Mesenchymal stem cell (in vitro differentiated cells and primary cell): ENCODE measurements at regions not wholly inside any gene's neighbourhood (a gene's known extent, or its start where the extent isn't known, plus 50 kb on each side); places are given as distances from the start of the nearest gene placed in this dataset.
A peak's percentile ranks its signal among the peaks of the same experiment; 100 is the strongest.

ENCODE experiments used
- DNase-seq: peaks from one replicate; pipeline ENCODE4 v3.0.0-alpha.2; 2013
- H2AFZ ChIP-seq: one replicate; pipeline ENCODE4 v1.6.1; 2013; ENCODE audit warnings: low read depth, mild to moderate bottlenecking, control low read depth, inconsistent platforms, low read length, moderate library complexity
- H2AK5ac ChIP-seq: 2 replicates; pipeline ENCODE4 v1.6.1; 2013; ENCODE audit warnings: low read length, moderate library complexity, mild to moderate bottlenecking, inconsistent platforms; ENCODE audit not compliant: severe bottlenecking
- H2BK120ac ChIP-seq: one replicate; pipeline ENCODE4 v1.6.1; 2013; ENCODE audit warnings: low read depth, mild to moderate bottlenecking, inconsistent platforms, low read length, moderate library complexity
- H2BK12ac ChIP-seq, 2 experiments: one replicate each; pipeline ENCODE4 v1.6.1; 2013; ENCODE audit warnings: inconsistent platforms in 2 of 2, low read length in 2 of 2, mild to moderate bottlenecking in 2 of 2, moderate library complexity in 2 of 2, control low read depth in 1 of 2
- H2BK15ac ChIP-seq: one replicate; pipeline ENCODE4 v1.6.1; 2013; ENCODE audit warnings: mild to moderate bottlenecking, low read depth, inconsistent platforms; ENCODE audit not compliant: poor library complexity, severe bottlenecking
- H2BK5ac ChIP-seq: 2 replicates; pipeline ENCODE4 v1.6.1; 2013; ENCODE audit warnings: low read depth, mild to moderate bottlenecking, low read length, control low read depth, inconsistent platforms; ENCODE audit not compliant: poor library complexity, severe bottlenecking
- H3K14ac ChIP-seq, 2 experiments: one replicate each; pipeline ENCODE4 v1.6.1; 2013; ENCODE audit warnings: inconsistent platforms in 2 of 2, low read length in 2 of 2, control low read depth in 1 of 2, mild to moderate bottlenecking in 1 of 2, moderate library complexity in 1 of 2
- H3K18ac ChIP-seq, 2 experiments: one replicate each; pipeline ENCODE4 v1.6.1; 2013; ENCODE audit warnings: inconsistent platforms in 2 of 2, low read length in 2 of 2, control low read depth in 1 of 2, low read depth in 1 of 2, mild to moderate bottlenecking in 1 of 2
- H3K23ac ChIP-seq, 2 experiments: one replicate each; pipeline ENCODE4 v1.6.1; 2013; ENCODE audit warnings: inconsistent platforms in 2 of 2, low read length in 2 of 2, mild to moderate bottlenecking in 2 of 2, moderate library complexity in 2 of 2, control low read depth in 1 of 2
- H3K27ac ChIP-seq: 2 replicates; pipeline ENCODE4 v1.5.1; 2013; ENCODE audit warnings: mild to moderate bottlenecking, moderate library complexity, low read length, control low read depth, inconsistent platforms; ENCODE audit not compliant: poor library complexity, severe bottlenecking
- H3K27me3 ChIP-seq, 2 experiments: 2 replicates each; pipeline versions ENCODE4 v1.6.1 to v1.7.0; 2013; ENCODE audit warnings: low read length in 2 of 2, mild to moderate bottlenecking in 2 of 2, moderate library complexity in 2 of 2, control low read depth in 1 of 2, inconsistent platforms in 1 of 2; ENCODE audit not compliant: control insufficient read depth in 1 of 2, insufficient read depth in 1 of 2
- H3K36me3 ChIP-seq, 2 experiments: 2 replicates each; pipeline versions ENCODE4 v1.6.1 to v1.7.0; 2013; ENCODE audit warnings: low read length in 2 of 2, control low read depth in 1 of 2, inconsistent platforms in 1 of 2, low read depth in 1 of 2, mild to moderate bottlenecking in 1 of 2; ENCODE audit not compliant: insufficient read depth in 2 of 2, control insufficient read depth in 1 of 2
- H3K4ac ChIP-seq, 2 experiments: one replicate each; pipeline ENCODE4 v1.6.1; 2013; ENCODE audit warnings: inconsistent platforms in 2 of 2, low read length in 2 of 2, mild to moderate bottlenecking in 2 of 2, moderate library complexity in 2 of 2, control low read depth in 1 of 2, low read depth in 1 of 2
- H3K4me1 ChIP-seq: 2 replicates; pipeline ENCODE4 v1.6.1; 2013; ENCODE audit warnings: low read depth, low read length, control low read depth; ENCODE audit not compliant: control insufficient read depth, insufficient read depth
- H3K4me2 ChIP-seq: 2 replicates; pipeline ENCODE4 v1.6.1; 2013; ENCODE audit warnings: low read length, mild to moderate bottlenecking, inconsistent platforms; ENCODE audit not compliant: poor library complexity, severe bottlenecking
- H3K4me3 ChIP-seq, 2 experiments: 2 replicates each; pipeline versions ENCODE4 v1.5.1 to v1.7.0; 2013; ENCODE audit warnings: low read length in 2 of 2, mild to moderate bottlenecking in 2 of 2, control low read depth in 1 of 2, low read depth in 1 of 2; ENCODE audit not compliant: insufficient read depth in 1 of 2
- H3K79me1 ChIP-seq: replicated peaks from 2 replicates; pipeline ENCODE4 v1.6.1; 2013; ENCODE audit warnings: mild to moderate bottlenecking, control low read depth, low read length, inconsistent platforms; ENCODE audit not compliant: poor library complexity, severe bottlenecking
- H3K9ac ChIP-seq: 2 replicates; pipeline ENCODE4 v1.7.0; 2013; ENCODE audit warnings: mild to moderate bottlenecking, low read length, moderate library complexity
- H3K9me3 ChIP-seq: 2 replicates; pipeline ENCODE4 v1.7.0; 2013; ENCODE audit warnings: mild to moderate bottlenecking, low read length; ENCODE audit not compliant: control insufficient read depth
- H4K8ac ChIP-seq: one replicate; pipeline ENCODE4 v1.6.1; 2013; ENCODE audit warnings: inconsistent platforms, mild to moderate bottlenecking, low read length, moderate library complexity
- H4K91ac ChIP-seq: one replicate; pipeline ENCODE4 v1.6.1; 2013; ENCODE audit warnings: mild to moderate bottlenecking, low read length, inconsistent platforms
- WGBS: methylation state at CpG from one replicate; pipeline ENCODE4 v1.1.7; 2013; ENCODE audit warnings: mixed read lengths; 5-methylcytosine and 5-hydroxymethylcytosine counted together

DNA sequence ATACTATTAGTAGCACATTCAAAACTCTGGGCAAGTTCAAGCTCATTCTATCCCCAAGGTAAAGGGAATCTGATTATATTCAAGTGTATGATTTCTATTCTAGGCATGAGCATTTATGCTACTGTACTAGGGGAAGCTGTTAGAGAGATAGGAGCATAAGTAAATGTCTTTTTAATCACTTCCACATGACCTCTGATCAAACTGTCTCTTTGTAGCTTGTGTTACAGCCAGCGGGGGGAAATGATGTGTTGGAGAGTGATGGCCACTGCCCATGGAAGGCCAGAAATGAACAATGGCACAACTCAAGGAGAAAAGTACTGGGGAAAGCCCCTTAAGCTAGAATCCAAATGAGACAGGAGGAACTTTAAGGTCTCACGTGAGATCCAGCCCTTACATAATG lies 894.9 kb upstream of the CDH2 start:
- Histone ChIP-seq H2BK120ac (no peak overlapping the region), H3K79me1 (no peaks in the 10 kb centered on the region), H3K4me1 (no peaks in the 10 kb centered on the region), H2AFZ (no peak overlapping the region), H3K23ac (no peak overlapping the region), H3K4me2 (no peak overlapping the region), H2AK5ac (no peak overlapping the region), H2BK12ac (no peak overlapping the region), H4K8ac (no peak overlapping the region), H3K18ac (no peak overlapping the region), H3K27ac (no peak overlapping the region), H3K36me3 (no peaks in the 10 kb centered on the region), H3K9ac (no peak overlapping the region), H3K27me3 (no peaks in the 10 kb centered on the region), H3K4ac (no peak overlapping the region), H4K91ac (no peak overlapping the region), H2BK5ac (no peak overlapping the region), H3K4me3 (no peak overlapping the region), H3K14ac (no peak overlapping the region), H3K9me3 (no peaks in the 10 kb centered on the region), H2BK15ac (no peak overlapping the region)
- 95% methylated on average over 1 of the region's 2 CpGs for WGBS
- no peak for DNase-seq

DNA sequence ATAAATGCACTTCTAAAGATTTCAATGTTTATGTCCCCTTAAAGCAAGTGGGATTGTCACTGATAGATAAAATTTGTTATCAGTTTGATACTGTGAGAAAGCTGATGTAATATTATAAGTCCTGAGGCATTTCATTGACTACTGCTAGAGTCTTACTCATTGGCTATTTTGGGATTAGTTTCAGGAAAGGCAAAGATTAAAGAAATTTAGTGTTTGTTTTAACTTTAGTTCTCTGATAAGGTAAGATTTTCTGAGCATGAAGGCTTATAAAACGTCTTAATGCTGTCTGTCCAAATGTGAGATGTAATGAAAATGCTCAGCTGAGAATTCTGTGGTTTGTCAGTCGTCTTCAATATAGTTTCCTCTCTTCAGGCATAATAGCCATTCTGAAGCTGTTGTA lies 886.4 kb upstream of the CDH2 start:
- Histone ChIP-seq H3K27me3 (no peaks in the 10 kb centered on the region), H3K9me3 (no peaks in the 10 kb centered on the region), H4K91ac (no peak overlapping the region), H3K18ac (no peak overlapping the region), H2BK12ac (no peak overlapping the region), H2AFZ (no peak overlapping the region), H3K79me1 (no peaks in the 10 kb centered on the region), H3K4me2 (no peak overlapping the region), H2BK15ac (no peak overlapping the region), H2AK5ac (no peak overlapping the region), H2BK5ac (no peak overlapping the region), H3K4ac (no peak overlapping the region), H3K9ac (no peak overlapping the region), H3K23ac (no peak overlapping the region), H2BK120ac (no peak overlapping the region), H3K4me3 (no peak overlapping the region), H3K14ac (no peak overlapping the region), H3K36me3 (no peaks in the 10 kb centered on the region), H3K27ac (no peak overlapping the region), H3K4me1 (no peaks in the 10 kb centered on the region), H4K8ac (no peak overlapping the region)
- no peak for DNase-seq
- WGBS, result 84% methylated on average over 2 of the region's 2 CpGs

DNA sequence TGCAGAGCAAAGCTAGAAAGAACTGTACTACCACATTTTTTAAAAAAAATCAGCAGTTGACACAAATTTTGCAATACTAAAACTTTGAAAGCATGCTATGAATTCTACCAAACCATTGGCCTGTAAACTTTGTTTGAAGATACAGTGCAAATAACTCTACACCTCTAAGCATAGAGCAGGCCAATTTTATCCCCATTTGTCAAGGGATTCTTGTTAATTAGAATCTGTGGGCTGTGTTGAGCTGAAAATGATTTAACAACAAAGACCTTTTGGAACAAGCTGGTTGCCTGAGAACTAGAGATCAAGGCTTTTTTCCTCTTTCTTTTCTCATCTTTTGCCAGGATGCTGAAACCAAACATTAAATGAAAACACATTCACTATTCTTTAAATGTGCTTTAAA lies 886.0 kb upstream of the CDH2 start:
- Histone ChIP-seq H3K23ac (no peak overlapping the region), H2BK120ac (no peak overlapping the region), H2BK5ac (no peak overlapping the region), H4K8ac (no peak overlapping the region), H4K91ac (no peak overlapping the region), H2BK15ac (no peak overlapping the region), H3K4me3 (no peak overlapping the region), H3K9ac (no peak overlapping the region), H3K14ac (no peak overlapping the region), H3K27ac (no peak overlapping the region), H2AK5ac (no peak overlapping the region), H3K27me3 (no peaks in the 10 kb centered on the region), H3K4ac (no peak overlapping the region), H3K4me1 (no peaks in the 10 kb centered on the region), H2BK12ac (no peak overlapping the region), H3K18ac (no peak overlapping the region), H3K36me3 (no peaks in the 10 kb centered on the region), H3K9me3 (no peaks in the 10 kb centered on the region), H3K79me1 (no peaks in the 10 kb centered on the region), H2AFZ (no peak overlapping the region), H3K4me2 (no peak overlapping the region)
- no peak for DNase-seq

DNA sequence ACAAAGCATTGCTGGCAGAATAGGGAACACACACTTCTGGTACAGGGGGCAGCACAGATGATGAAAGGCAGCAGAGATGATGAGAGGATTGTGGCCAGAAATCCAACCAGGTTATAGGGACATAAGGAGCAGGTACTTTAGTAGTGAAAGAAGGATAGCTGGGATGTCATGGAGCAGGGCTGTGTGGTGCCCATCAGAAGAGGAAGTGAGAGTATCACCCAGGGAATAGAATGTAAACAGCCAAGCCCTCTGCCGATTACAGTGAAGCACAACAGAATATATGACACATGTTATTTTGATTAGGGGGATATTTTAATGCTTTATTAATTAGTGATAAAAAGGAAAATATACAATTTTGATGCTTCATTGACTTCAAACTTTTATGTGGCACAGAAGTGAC lies 883.4 kb upstream of the CDH2 start:
- Histone ChIP-seq H3K9ac (no peak overlapping the region), H2BK15ac (no peak overlapping the region), H2BK12ac (no peak overlapping the region), H2AK5ac (no peak overlapping the region), H3K14ac (peak overlapping the region in 1 of 2 experiments; percentile 48), H3K4me2 (no peak overlapping the region), H3K4me3 (no peak overlapping the region), H4K8ac (no peak overlapping the region), H2AFZ (peak overlapping the region; percentile 53), H3K27ac (no peak overlapping the region), H3K4ac (no peak overlapping the region), H3K79me1 (no peaks in the 10 kb centered on the region), H2BK5ac (no peak overlapping the region), H3K27me3 (no peaks in the 10 kb centered on the region), H2BK120ac (no peak overlapping the region), H3K18ac (no peak overlapping the region), H3K4me1 (no peaks in the 10 kb centered on the region), H3K23ac (no peak overlapping the region), H4K91ac (no peak overlapping the region), H3K36me3 (no peaks in the 10 kb centered on the region), H3K9me3 (no peaks in the 10 kb centered on the region)
- WGBS, result no CpG with 5 or more reads among the region's 1 CpG
- DNase-seq, result no peak
